Bronchial epithelial cell (primary cell): ENCODE measurements at regions not wholly inside any gene's neighbourhood (a gene's known extent, or its start where the extent isn't known, plus 50 kb on each side); places are given as distances from the start of the nearest gene placed in this dataset.

Experiments
- DNase-seq: peaks from one replicate; pipeline ENCODE4 v3.0.0-alpha.2; 2010; ENCODE audit warnings: low read depth
- FAIRE-seq: peaks from 2 replicates; lab custom pipeline; 2011; peaks lifted over from hg19 to GRCh38; lab: Jason Lieb, UNC
- H3K27me3 ChIP-seq: 2 replicates; pipeline ENCODE4 v1.5.1; 2011; ENCODE audit warnings: low read length; ENCODE audit not compliant: control insufficient read depth, insufficient read depth
- H3K36me3 ChIP-seq: 2 replicates; pipeline ENCODE4 v1.5.1; 2011; ENCODE audit warnings: low read length; ENCODE audit not compliant: control insufficient read depth, insufficient read depth
- H3K4me3 ChIP-seq: 2 replicates; pipeline ENCODE4 v1.5.1; 2011; ENCODE audit warnings: mild to moderate bottlenecking, low read depth, low read length, control low read depth
- TF ChIP-seq, protein P1 (sequence below): IDR thresholded peaks from 2 replicates; pipeline ENCODE4 v1.5.1; 2011; ENCODE audit warnings: mild to moderate bottlenecking, moderate library complexity, low read length, control low read depth, inconsistent platforms; ENCODE audit not compliant: insufficient read depth, severe bottlenecking

- FAIRE-seq (no peak), DNase-seq (no peak)
- TF ChIP-seq, protein P1, sequence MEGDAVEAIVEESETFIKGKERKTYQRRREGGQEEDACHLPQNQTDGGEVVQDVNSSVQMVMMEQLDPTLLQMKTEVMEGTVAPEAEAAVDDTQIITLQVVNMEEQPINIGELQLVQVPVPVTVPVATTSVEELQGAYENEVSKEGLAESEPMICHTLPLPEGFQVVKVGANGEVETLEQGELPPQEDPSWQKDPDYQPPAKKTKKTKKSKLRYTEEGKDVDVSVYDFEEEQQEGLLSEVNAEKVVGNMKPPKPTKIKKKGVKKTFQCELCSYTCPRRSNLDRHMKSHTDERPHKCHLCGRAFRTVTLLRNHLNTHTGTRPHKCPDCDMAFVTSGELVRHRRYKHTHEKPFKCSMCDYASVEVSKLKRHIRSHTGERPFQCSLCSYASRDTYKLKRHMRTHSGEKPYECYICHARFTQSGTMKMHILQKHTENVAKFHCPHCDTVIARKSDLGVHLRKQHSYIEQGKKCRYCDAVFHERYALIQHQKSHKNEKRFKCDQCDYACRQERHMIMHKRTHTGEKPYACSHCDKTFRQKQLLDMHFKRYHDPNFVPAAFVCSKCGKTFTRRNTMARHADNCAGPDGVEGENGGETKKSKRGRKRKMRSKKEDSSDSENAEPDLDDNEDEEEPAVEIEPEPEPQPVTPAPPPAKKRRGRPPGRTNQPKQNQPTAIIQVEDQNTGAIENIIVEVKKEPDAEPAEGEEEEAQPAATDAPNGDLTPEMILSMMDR = no peak
- H3K4me3 ChIP-seq = no peak overlapping the region
- H3K36me3 ChIP-seq = no peaks in the 10 kb centered on the region
- H3K27me3 ChIP-seq = no peaks in the 10 kb centered on the region
Observed at GRCh38 chr15:53843166-53843565, 83.7 kb upstream of the WDR72 start.

- TF ChIP-seq, protein P1 = no peak
- Histone ChIP-seq H3K27me3 (no peaks in the 10 kb centered on the region), H3K36me3 (no peaks in the 10 kb centered on the region), H3K4me3 (no peak overlapping the region)
- no peak for DNase-seq
- no peak for FAIRE-seq
Observed at GRCh38 chr15:53841651-53842050, 82.2 kb upstream of the WDR72 start.

- no peak for DNase-seq
- no peak for FAIRE-seq
- TF ChIP-seq, protein P1 = no peak
- no peak overlapping the region for H3K4me3 ChIP-seq
- no peaks in the 10 kb centered on the region for H3K36me3 ChIP-seq
- no peaks in the 10 kb centered on the region for H3K27me3 ChIP-seq
Observed at GRCh38 chr15:53840681-53841080, 81.2 kb upstream of the WDR72 start.

DNA sequence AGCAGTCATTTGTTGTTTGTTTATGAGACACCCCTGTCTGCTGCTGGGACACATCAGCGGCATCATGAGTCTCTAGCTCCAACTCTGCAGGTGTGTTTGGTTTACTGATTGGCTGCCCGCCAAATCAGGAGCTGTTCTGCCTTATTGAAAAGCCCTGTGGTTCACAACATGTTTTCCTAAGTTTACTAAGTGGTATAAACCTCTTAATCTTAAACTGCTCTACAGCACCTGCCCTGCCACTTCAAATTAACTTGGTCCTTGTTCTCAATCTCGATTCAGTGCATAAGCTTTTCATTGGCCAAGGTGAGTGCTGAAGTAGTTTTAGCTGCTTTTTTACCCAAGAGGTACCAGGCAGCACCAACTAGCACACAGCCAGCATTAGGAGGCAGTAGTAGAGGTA, 77.8 kb upstream of the WDR72 start:
- Histone ChIP-seq H3K4me3 (no peak overlapping the region), H3K27me3 (no peaks in the 10 kb centered on the region), H3K36me3 (no peaks in the 10 kb centered on the region)
- FAIRE-seq (no peak), DNase-seq (peak; percentile 37)
- TF ChIP-seq, protein P1 = no peak

GRCh38 chr15:53836618-53837017, 77.2 kb upstream of the WDR72 start:
- H3K4me3 ChIP-seq = no peak overlapping the region
- FAIRE-seq (no peak), DNase-seq (no peak)
- TF ChIP-seq, protein P1 = no peak
- no peaks in the 10 kb centered on the region for H3K36me3 ChIP-seq
- H3K27me3 ChIP-seq = no peaks in the 10 kb centered on the region

DNA sequence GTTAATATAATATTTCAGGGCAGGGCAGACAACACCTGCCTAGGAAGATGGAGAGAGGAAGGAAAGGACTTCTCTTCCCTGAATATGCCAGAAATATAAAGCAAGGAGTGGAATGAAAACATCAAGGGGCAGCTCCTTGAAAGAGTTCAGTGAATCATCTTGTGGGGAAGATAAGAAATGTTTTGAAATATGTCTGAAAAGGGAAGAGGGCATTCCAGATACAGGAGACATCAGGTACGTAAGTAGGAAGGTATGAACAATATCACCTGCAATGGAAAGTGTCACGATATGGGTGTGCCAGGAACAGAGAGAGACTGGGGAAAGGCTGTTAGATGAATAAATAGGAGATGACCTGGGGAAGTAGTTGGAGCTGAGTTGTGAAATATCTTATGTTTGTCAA, 75.8 kb upstream of the WDR72 start:
- FAIRE-seq = no peak
- TF ChIP-seq, protein P1 = no peak
- Histone ChIP-seq H3K4me3 (no peak overlapping the region), H3K27me3 (no peaks in the 10 kb centered on the region), H3K36me3 (no peaks in the 10 kb centered on the region)
- DNase-seq = peak; percentile 60
